ENCODE measurements at regions not wholly inside any gene's neighbourhood (a gene's known extent, or its start where the extent isn't known, plus 50 kb on each side); places are given as distances from the start of the nearest gene placed in this dataset.

DNA sequence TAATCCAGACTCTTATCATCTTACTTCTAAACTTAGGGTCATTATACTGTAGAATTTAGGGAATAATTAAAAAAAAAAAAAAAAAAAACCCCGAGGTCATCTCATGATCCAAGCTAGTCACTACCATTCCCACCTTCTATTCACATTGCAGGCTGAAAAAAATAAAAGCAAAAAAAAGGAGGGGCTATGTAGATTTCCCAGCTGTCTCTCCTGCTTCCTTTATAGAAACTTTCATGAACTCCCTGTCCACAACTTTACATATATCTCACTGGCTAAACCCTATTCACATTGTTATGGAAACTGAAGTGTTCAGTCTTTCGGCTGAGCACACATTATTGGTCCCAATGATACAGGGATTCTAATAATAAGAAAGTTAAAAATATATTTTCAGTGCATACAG is 156.2 kb upstream of the TP63 start:
- Histone ChIP-seq H2AFZ (ENCODE audit: control insufficient read depth, low read depth, low read length) (no peak overlapping the region), H3K79me2 (ENCODE audit: control insufficient read depth, insufficient read depth, low read length) (no peaks in the 10 kb centered on the region), H3K4me2 (ENCODE audit: control insufficient read depth, insufficient read depth) (no peak overlapping the region), H3K27ac (ENCODE audit: control insufficient read depth, insufficient read depth) (no peak overlapping the region), H3K4me3 (no peak overlapping the region), H3K9me3 (replicated peaks; ENCODE audit: control insufficient read depth, insufficient read depth, low read length) (no peaks in the 10 kb centered on the region; the same call in 2 of the 3 replicates), H3K27me3 (replicated peaks in 1 of 2; ENCODE audit: control insufficient read depth in 2 of 2, insufficient read depth in 2 of 2, low read length in 1 of 2) (no peaks in the 10 kb centered on the region), H3K4me1 (ENCODE audit: control insufficient read depth, insufficient read depth, low read length) (no peaks in the 10 kb centered on the region), H3K9ac (ENCODE audit: control insufficient read depth, insufficient read depth, low read length) (no peak overlapping the region), H3K36me3 (ENCODE audit: control insufficient read depth in 2 of 2, insufficient read depth in 2 of 2, low read length in 1 of 2) (no peaks in the 10 kb centered on the region), H4K20me1 (ENCODE audit: control insufficient read depth, insufficient read depth) (no peaks in the 10 kb centered on the region)
- POLR2A ChIA-PET = interaction anchor here (0.6 kb wide), 1 partner anchor 1224 kb away, joined by 6 read pairs; no protein-coding TSS in a partner anchor
- no peak for ATAC-seq
- in situ Hi-C loops (cut with MboI) (no loop called here), intact Hi-C loops (cut with micrococcal nuclease; ENCODE audit: unreplicated experiment) (no loop called here)
- TF ChIP-seq NFYB (IDR thresholded peaks at IDR 0.05; ENCODE audit: insufficient read depth, low read depth, low read length) = no peak
- WGBS (ENCODE audit: insufficient coverage, insufficient replicate concordance, low lambda C conversion rate, missing lambda C conversion rate) = 46% methylated on average over 1 of the region's 2 CpGs
- SMC1A ChIA-PET (ENCODE audit: uncharacterized antibody, unreplicated experiment) = interaction anchor here (0.7 to 1.7 kb wide), 4 partner anchors 12 to 438 kb away, joined by 3 to 4 read pairs (median 4); no protein-coding TSS in a partner anchor
- CTCF ChIA-PET = no interaction called here
- BruUV-seq (replicated peaks) = no TSS peak
- DNase-seq (ENCODE audit: low read depth, low spot score) = no peak
- FAIRE-seq = no peak
- RAD21 ChIA-PET (ENCODE audit: unreplicated experiment) = no interaction called here

DNA sequence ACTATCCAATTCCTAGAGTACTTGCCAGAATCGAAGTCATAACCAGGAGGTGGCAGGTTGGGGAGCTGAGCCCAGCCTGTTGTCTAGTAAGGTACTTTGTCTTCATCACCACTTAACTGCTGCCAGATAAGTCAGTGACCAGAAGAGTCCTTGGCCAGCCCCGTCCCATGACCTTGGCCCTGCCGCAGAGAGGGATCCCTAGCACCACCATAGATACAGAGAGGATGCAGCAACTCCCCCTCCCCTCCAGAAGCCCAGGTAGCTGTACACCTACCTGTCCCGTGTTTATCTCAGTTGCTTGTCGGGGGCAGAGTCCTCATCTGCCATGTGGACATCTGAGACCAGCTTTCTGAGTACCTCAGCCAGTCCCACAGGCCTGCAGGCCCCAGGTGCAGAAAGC is 153.6 kb upstream of the TP63 start:
- SMC1A ChIA-PET (ENCODE audit: uncharacterized antibody, unreplicated experiment) = interaction anchor here (2.2 kb wide), 1 partner anchor 15 kb away, joined by 5 read pairs; no protein-coding TSS in a partner anchor
- no peak for ATAC-seq
- 58% methylated on average over 5 of the region's 5 CpGs for WGBS (ENCODE audit: insufficient coverage, insufficient replicate concordance, low lambda C conversion rate, missing lambda C conversion rate)

More for the DNA sequence above, 153.6 kb upstream of the TP63 start:
- FAIRE-seq (no peak), DNase-seq (ENCODE audit: low read depth, low spot score) (no peak)
- Histone ChIP-seq H3K79me2 (ENCODE audit: control insufficient read depth, insufficient read depth, low read length) (no peaks in the 10 kb centered on the region), H3K36me3 (ENCODE audit: control insufficient read depth in 2 of 2, insufficient read depth in 2 of 2, low read length in 1 of 2) (no peaks in the 10 kb centered on the region), H3K4me3 (no peak overlapping the region), H4K20me1 (ENCODE audit: control insufficient read depth, insufficient read depth) (no peaks in the 10 kb centered on the region), H3K27ac (ENCODE audit: control insufficient read depth, insufficient read depth) (no peak overlapping the region), H3K9me3 (replicated peaks; ENCODE audit: control insufficient read depth, insufficient read depth, low read length) (no peaks in the 10 kb centered on the region), H3K9ac (ENCODE audit: control insufficient read depth, insufficient read depth, low read length) (no peak overlapping the region), H3K4me2 (ENCODE audit: control insufficient read depth, insufficient read depth) (no peak overlapping the region), H3K27me3 (replicated peaks in 1 of 2; ENCODE audit: control insufficient read depth in 2 of 2, insufficient read depth in 2 of 2, low read length in 1 of 2) (no peaks in the 10 kb centered on the region), H2AFZ (ENCODE audit: control insufficient read depth, low read depth, low read length) (no peak overlapping the region), H3K4me1 (ENCODE audit: control insufficient read depth, insufficient read depth, low read length) (no peaks in the 10 kb centered on the region)
- no TSS peak for BruUV-seq (replicated peaks)
- ChIA-PET CTCF (interaction anchor here (0.8 kb wide), 1 partner anchor 29 kb away, joined by 3 read pairs; no protein-coding TSS in a partner anchor), POLR2A (no interaction called here), RAD21 (ENCODE audit: unreplicated experiment) (no interaction called here)
- TF ChIP-seq MLLT1 (IDR thresholded peaks at IDR 0.05) (no peak), LARP7 (IDR thresholded peaks at IDR 0.05) (no peak), STAT1 (conservative IDR thresholded peaks at IDR 0.05) (no peak), NFIC (IDR thresholded peaks at IDR 0.05; ENCODE audit: low read depth, low read length) (no peak), PRDM15 (CRISPR knock-in tag; IDR thresholded peaks at IDR 0.05) (no peak), MTA3 (IDR thresholded peaks at IDR 0.05; ENCODE audit: borderline replicate concordance, low read length) (no peak), PAX5 (IDR thresholded peaks at IDR 0.05; ENCODE audit: borderline replicate concordance, low read depth, low read length) (no peak), ASH2L (IDR thresholded peaks at IDR 0.05; ENCODE audit: borderline replicate concordance, low read depth) (no peak), HDAC2 (IDR thresholded peaks at IDR 0.05) (no peak), SPI1 (IDR thresholded peaks at IDR 0.05; ENCODE audit: borderline replicate concordance, insufficient read depth, low read depth, low read length) (no peak), MYB (IDR thresholded peaks at IDR 0.05; ENCODE audit: borderline replicate concordance, low read depth, low read length) (no peak), SIN3A (IDR thresholded peaks at IDR 0.05; ENCODE audit: low read depth, low read length) (no peak), BHLHE40 (IDR thresholded peaks at IDR 0.05; ENCODE audit: borderline replicate concordance in 1 of 2, low read depth in 2 of 2, low read length in 1 of 2) (no peak)
- in situ Hi-C loops (cut with MboI) = no loop called here
- intact Hi-C loops (cut with micrococcal nuclease; ENCODE audit: unreplicated experiment) = no loop called here

All from GM12878 (cell line).